ENCODE measurements at regions not wholly inside any gene's neighbourhood (a gene's known extent, or its start where the extent isn't known, plus 50 kb on each side); places are given as distances from the start of the nearest gene placed in this dataset.

GRCh38 chr4:124092101-124092500 is 620.4 kb downstream of the ANKRD50 start:
- TF ChIP-seq CTCF (IDR thresholded peaks at IDR 0.05) (no peak), EZH2 (IDR thresholded peaks at IDR 0.05; ENCODE audit: borderline replicate concordance, insufficient read depth, low read depth, low read length, poor library complexity, severe bottlenecking) (no peak)

Measured in B cell (primary cell).